Stimulated activated CD4-positive, alpha-beta T cell treated with anti-CD3 and anti-CD28 coated beads, Interleukin-2, amount 100 ng/mL, for 48 hours (primary cell): ENCODE measurements at regions not wholly inside any gene's neighbourhood (a gene's known extent, or its start where the extent isn't known, plus 50 kb on each side); places are given as distances from the start of the nearest gene placed in this dataset.

ENCODE experiments used
- DNase-seq, 2 donors: peaks; one replicate each; pipeline ENCODE4 v3.0.0-alpha.2; 2020

DNA sequence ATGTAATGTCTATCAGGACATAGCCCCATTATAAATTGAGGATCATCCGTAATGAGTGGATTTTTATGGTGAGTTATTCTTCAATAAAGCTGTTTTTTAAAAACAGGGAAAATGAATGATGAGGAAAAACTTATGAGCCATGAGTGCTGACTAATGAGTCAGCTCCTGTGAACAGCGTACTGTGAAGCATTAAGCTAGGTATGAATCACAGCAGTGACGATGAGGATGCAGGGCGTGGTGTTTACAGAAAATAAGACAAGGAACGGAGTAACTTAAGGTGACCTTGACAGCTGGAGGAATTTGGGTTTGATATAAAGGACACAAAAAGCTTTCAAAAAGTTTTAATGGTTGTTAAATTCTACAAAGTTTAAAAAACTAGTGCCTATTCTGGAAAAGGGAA is 96.3 kb downstream of the FOXF2 start:
- DNase-seq = no peak

DNA sequence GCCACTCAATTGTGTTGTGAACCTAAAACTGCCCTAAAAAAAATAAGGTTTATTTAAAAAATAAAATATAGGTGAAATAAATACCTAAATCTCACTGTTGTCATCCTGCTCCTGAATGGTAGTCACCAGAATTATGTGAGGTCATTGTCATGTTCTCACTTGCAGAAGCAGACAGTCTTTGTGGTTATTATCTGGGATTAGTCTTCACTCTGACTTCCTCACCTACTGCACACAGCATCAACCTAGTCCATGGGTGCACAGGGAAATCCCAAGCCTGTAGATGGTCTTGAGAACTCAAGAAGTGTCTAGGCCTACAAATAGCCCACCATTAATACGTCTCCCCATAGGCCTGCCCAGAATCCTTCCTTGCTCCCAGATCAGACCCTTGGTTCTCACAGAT is 97.0 kb downstream of the FOXF2 start:
- DNase-seq = no peak

GRCh38 chr6:1487239-1487638 is 97.9 kb downstream of the FOXF2 start:
- no peak for DNase-seq

DNA sequence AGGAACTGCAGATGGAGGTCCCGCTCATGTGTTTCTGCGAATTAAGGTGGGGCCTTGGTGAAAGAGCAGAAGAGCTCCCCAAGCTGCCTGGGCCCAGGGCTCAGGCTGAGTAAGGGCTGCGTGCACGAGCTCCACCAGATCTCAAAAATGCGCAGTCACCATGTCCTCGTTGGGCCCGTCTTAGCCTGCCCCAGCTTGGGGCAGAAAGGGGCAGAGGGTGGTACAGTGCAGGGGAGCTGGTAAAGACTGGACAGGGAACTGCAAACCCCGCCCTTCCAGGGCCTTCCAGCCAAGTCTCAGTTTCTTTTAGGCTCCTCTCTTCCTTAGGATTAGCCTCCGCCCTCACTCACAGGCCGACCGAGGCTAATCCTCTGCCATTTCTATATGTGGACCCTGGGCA is 101.6 kb downstream of the FOXF2 start:
- DNase-seq = no peak

- DNase-seq = no peak
Observed at GRCh38 chr6:1491591-1492319, 102.4 kb downstream of the FOXF2 start.

DNA sequence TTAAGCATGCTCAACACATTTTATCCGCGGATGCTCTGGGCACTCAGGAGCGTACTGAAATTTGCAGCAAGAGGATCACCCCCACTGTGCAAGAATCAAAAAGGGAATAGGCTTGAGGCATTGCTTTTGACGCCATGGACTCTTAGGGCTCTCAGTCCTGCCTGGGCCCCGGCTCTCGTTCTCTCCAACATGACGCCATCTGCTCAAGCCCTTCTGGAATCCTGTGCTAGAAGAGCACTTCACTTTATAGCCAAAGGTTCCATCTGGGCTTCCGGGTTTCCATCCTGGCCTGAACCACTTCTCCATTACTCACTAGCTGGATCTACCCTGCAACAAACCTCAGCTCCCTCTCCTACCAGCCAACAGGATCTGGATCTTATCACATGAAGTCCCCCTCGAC is 105.3 kb downstream of the FOXF2 start:
- DNase-seq = no peak

DNA sequence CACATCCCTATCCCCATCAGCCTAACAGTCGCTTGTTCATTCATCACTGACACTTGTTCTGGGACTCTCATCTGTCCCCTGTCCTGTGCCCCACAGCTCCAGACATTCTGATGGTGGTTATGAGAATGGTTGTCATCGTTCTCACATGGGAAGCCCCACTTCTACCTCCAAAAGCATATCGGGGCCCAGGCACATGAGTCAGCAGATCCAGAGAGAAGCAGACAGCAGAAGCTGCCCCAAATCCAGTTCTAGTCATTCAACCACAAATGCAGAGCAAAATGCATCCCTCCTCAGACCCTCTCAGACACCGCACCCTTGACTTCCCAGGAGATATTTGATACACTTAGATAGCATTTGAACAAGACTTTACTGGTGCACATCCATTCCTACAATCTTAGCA is 106.0 kb downstream of the FOXF2 start:
- no peak for DNase-seq

DNA sequence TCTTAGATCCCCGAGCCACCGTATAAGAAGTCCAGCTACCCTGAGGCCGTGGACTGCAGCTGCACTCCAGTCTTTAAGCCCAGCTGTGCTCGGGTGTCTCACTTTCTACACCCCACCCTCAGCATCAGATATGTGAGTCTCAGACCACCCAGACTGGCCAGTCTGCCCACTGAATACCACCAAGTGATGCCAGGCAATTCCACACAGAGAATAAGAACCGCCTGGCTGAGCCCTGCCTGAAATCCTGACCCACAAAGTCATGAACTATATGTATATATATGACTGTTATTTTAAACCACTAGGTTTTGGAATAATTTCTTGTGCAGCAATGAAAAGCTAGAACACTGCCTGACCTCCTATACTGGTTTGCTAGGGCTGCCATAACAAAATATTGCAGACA is 106.7 kb downstream of the FOXF2 start:
- no peak for DNase-seq

- DNase-seq = no peak
Observed at GRCh38 chr6:1496836-1497760, 107.7 kb downstream of the FOXF2 start.

DNA sequence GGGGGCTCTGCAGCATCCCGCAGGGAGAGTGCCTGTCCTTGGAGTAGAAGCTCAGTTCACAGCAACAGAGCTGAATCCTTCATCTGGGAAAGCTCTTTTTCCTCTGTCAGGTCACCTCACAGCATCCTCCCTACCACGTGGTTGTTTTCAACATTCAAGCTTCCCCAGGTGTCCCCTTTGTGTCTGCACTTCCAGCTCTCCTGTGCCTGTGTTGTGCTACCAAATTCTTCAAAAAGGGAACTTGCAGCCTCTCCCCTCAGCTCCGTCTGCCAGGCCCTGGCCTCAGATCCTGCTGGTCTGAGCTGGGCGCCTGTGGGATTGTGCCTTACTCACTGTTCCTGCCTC is 108.4 kb downstream of the FOXF2 start:
- DNase-seq = no peak

- no peak for DNase-seq
Observed at GRCh38 chr6:1498491-1499113, 109.2 kb downstream of the FOXF2 start.

DNA sequence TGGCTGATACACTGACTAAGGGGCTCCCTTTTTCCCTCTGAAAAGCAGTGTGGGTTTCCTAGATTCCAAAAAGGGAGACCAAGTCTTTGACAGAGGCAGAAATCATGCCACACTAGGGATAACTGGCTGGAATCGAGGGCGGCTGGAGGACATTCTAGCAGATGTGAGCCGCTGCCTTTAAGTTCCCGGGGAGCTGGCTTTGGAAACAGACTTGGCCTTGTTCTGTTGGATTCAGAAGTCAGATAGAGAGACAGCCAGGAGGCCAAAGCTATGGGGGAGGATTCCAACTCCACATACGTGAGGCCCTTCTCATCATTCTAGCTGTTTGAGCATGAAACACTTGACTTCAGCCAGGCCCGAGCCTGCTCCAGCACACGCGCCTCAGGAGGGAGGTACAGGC is 109.9 kb upstream of the FOXC1 start:
- no peak for DNase-seq

DNA sequence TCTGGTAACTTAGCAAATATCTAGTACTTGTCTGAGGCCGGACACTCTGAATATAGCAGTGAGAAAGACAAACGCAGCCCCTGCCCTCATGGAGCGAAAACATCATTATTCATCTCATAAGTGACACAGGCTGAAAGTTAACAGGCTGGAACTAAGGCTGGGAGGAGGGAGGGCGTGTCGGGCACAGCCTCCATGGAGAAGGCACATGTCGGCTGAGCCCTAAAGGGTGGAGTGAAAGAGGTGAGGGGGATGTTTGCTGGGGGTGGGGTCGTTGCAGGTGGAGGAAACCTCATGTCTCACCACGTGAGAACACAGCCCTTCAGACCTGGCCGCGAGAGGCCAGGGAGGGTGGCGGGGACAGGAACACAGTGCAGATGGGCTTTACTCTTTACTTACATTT is 108.8 kb upstream of the FOXC1 start:
- DNase-seq = no peak

DNA sequence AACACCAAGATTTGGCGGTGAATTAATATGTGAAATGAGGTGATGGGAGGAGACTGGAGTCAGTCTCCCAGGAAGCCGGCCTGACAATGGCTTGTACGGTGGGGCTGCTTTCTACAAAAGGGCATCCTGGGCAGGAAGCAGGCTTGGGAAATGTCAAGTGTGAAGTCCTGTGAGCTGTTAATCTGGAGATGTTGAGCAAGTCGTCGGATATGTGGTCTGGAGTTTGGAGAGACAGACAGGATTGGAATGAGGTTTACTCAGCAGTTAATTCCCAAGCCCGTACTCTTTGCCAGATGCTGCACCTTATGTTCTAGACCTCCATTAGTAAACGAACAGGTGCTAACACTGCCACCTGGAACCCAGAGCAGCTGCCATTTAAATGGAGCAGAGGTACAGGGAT is 107.7 kb upstream of the FOXC1 start:
- no peak for DNase-seq

DNA sequence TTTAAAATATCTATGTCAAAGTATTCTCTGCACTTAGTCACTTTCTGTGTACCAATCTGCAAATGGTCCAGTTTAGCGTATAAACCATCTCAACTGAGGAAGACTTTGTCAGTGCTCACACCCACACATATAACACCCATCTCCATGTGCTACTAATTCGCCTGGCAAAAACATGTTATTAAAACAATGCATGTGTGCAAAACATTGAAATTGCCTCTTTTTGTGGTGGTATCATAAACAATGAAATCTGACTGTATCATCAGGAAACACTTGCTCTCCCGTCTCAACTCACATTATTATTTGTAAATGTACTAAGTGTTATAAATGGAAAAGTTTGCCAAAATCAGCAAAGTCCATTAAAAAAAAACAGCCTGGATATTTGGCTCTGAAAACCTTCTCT is 105.9 kb upstream of the FOXC1 start:
- no peak for DNase-seq

GRCh38 chr6:1504465-1504864 is 105.2 kb upstream of the FOXC1 start:
- DNase-seq = no peak

DNA sequence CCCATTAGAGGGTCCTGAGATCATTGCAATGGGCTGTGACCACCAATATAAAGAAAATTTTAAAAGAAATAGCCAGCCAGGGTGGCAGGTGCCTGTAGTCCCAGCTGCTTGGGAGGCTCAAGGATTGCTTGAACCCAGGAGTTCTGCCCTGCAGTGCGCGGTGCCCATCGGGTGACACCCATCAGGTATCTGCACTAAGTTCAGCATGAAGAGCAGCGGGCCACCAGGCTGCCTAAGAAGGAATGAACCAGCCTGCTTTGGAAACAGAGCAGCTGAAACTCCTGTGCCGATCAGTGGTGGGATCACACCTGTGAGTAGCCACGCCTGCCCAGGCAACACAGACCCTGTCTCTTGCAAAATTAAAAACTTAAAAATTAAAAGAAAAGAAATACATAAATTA is 102.5 kb upstream of the FOXC1 start:
- DNase-seq = no peak

DNA sequence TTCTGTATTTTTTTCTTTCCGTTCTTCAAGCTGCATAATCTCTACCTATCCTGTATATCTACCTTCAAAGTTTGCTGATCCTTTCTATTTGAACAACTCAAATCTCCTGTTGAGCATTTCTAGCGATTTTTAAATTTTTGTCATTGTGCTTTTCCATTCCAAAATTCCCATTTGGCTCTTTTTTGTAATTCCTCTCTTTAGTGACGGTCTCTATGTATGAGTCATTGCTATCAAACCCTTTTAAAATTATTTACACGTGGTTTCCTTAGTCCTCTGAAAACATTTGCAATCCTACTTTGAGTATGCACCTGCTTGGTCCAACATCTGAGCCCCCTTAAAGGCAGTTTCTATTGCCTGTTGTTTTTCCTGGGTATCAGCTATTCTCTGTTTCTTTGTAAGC is 100.5 kb upstream of the FOXC1 start:
- no peak for DNase-seq

DNA sequence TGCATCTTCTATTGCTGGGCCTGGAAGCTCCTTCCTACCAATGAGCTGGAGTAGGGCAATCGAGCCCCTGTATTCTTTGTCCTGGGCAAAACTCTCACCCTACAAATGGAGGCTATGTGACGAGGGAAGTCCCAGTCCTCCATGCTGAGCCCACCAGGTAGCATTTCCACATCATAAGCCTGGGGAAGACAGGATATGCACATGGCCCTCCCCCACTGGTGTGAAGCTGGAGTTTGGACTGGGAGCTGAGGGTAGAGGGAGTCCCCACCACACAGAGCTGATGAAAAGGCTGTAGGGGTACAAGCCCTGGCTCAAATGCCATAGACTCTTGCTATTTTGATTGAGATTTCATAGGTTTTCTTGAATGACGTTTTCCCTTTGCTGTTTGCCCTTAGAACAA is 99.5 kb upstream of the FOXC1 start:
- no peak for DNase-seq

DNA sequence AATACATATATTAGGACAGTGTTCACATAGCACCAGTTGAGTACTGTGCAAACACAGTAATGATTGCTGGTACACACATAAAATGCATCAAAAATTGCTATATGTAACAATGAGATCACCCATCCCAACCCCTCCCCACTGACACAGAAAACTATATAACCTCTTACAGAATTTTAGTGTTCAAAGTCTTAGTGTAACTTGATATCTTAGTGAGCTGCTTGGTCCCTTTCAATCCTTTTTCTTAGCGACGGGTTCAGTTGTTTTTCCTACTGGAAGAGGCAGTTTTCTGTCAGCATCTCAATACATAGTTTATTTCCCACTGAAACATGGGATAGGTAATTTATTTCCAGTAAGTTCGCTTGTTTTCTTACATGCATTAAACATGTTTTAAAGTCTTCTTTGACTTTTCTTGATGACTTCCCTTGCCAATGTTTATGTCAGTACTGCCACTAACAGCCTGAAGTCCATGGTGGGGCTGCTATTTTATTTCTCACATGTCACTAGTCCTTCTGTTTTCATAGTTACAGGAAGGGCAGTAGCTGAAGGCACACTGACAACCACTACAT is 96.4 kb upstream of the FOXC1 start:
- no peak for DNase-seq

- DNase-seq = no peak
Observed at GRCh38 chr6:1514078-1514477, 95.6 kb upstream of the FOXC1 start.

GRCh38 chr6:1515280-1515679 is 94.4 kb upstream of the FOXC1 start:
- DNase-seq = no peak

DNA sequence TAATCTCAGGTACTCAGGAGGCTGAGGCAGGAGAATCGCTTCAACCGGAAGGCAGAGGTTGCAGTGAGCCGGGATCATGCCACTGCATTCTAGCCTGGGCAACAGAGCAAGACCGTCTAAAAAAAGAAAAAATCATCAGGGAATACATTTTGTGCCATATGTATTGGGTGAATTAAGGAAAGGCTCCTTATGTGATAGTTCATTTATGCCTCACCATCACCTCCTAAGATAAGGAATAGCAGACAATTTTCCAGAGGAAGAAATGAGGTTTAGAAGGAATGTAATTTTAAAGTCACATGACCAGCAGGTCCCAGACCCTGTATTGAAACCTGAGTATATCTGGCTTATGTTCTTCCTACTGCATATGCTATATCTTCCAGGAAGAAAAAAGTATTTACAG is 93.9 kb upstream of the FOXC1 start:
- DNase-seq = no peak
